ENCODE measurements at regions not wholly inside any gene's neighbourhood (a gene's known extent, or its start where the extent isn't known, plus 50 kb on each side); places are given as distances from the start of the nearest gene placed in this dataset.

GRCh38 chr13:53198017-53198416 lies 169.4 kb downstream of the OLFM4 start:
- POLR2A ChIA-PET (ENCODE audit: partially characterized antibody): no interaction called here
- no peaks in the 10 kb centered on the region for H4K20me1 ChIP-seq (replicated peaks in 1 of 2; ENCODE audit: control insufficient read depth in 1 of 2, insufficient read depth in 2 of 2, low read length in 2 of 2)
- no peak overlapping the region for H4K91ac ChIP-seq (replicated peaks; ENCODE audit: insufficient read length, low read length)
- H2AFZ ChIP-seq (ENCODE audit: low read length): no peak overlapping the region
- 86% methylated on average over 1 of the region's 1 CpG; no CpG with 5 or more reads in 1 of the 2 experiments for WGBS, 2 experiments (ENCODE audit: extremely low coverage in 1 of 2, insufficient coverage in 1 of 2, insufficient read length in 1 of 2, insufficient replicate concordance in 2 of 2, low coverage in 1 of 2, low lambda C conversion rate in 2 of 2, missing lambda C conversion rate in 1 of 2)
- H3K14ac ChIP-seq (ENCODE audit: insufficient read length): no peak overlapping the region
- H4K8ac ChIP-seq (ENCODE audit: extremely low read depth, insufficient read depth, low read length): no peak overlapping the region
- no peaks in the 10 kb centered on the region for H3K79me2 ChIP-seq (ENCODE audit: control insufficient read depth in 1 of 2, insufficient read depth in 2 of 2, low read length in 2 of 2)
- H3K9me3 ChIP-seq (ENCODE audit: insufficient read depth in 2 of 2, low read depth in 1 of 2, low read length in 1 of 2): peaks cover 0 to 5% of the 10 kb centered on the region in 2 experiments; a peak in 1 of 4 replicates
- no peak overlapping the region for H3K4me2 ChIP-seq (ENCODE audit: insufficient read depth in 1 of 2, low read depth in 2 of 2, low read length in 2 of 2)
- H3K36me3 ChIP-seq (ENCODE audit: control insufficient read depth in 2 of 4, insufficient read depth in 4 of 4, low read length in 3 of 4): peaks cover 0 to 6% (median 0%) of the 10 kb centered on the region in 4 experiments; a peak in 1 of 8 replicates
- H2BK20ac ChIP-seq (ENCODE audit: low read length): no peak overlapping the region
- peaks cover 2% of the 10 kb centered on the region; the same call in 1 of the 2 replicates for H3K23me2 ChIP-seq (ENCODE audit: low read depth, low read length)
- H3K18ac ChIP-seq (ENCODE audit: extremely low read depth, low read length): no peak overlapping the region
- H2BK120ac ChIP-seq (replicated peaks; ENCODE audit: low read depth, low read length): no peak overlapping the region
- H3K9ac ChIP-seq (replicated peaks in 1 of 4; ENCODE audit: extremely low read depth in 1 of 4, low read depth in 3 of 4, low read length in 3 of 4): no peak overlapping the region
- DNase-seq (ENCODE audit: low read depth in 1 of 2, low spot score in 2 of 2) (no peak), FAIRE-seq (no peak)
- no peak overlapping the region for H3K4me3 ChIP-seq (ENCODE audit: extremely low read depth in 1 of 4, insufficient read depth in 2 of 4, low read depth in 3 of 4, low read length in 4 of 4)
- TF ChIP-seq CBX8 (IDR thresholded peaks at IDR 0.05; ENCODE audit: borderline replicate concordance, low read depth, low read length) (no peak), NANOG (IDR thresholded peaks at IDR 0.05; ENCODE audit: insufficient read depth, low read depth, low read length, poor library complexity, severe bottlenecking) (no peak), RAD21 (IDR thresholded peaks at IDR 0.05 in 1 of 2, conservative IDR thresholded peaks at IDR 0.05 in 1 of 2; ENCODE audit: low read depth in 2 of 2, low read length in 2 of 2) (peak; percentile 64 to 68), RXRA (IDR thresholded peaks at IDR 0.05; ENCODE audit: insufficient read depth, low read depth, low read length) (no peak), SIX5 (IDR thresholded peaks at IDR 0.05; ENCODE audit: low read depth, low read length) (no peak), CTCF (IDR thresholded peaks at IDR 0.05; ENCODE audit: control extremely low read depth in 1 of 3, insufficient read depth in 1 of 3, low read depth in 1 of 3, low read length in 3 of 3) (peak in 2 of 3 experiments; percentile 23 to 30; a peak in 2 of 4 replicates), EP300 (IDR thresholded peaks at IDR 0.05; ENCODE audit: borderline replicate concordance in 1 of 2, low read depth in 2 of 2, low read length in 2 of 2) (no peak)
- H3K4ac ChIP-seq (replicated peaks; ENCODE audit: insufficient read length, low read depth, low read length): no peak overlapping the region
- no peaks in the 10 kb centered on the region for H3K79me1 ChIP-seq (ENCODE audit: low read depth, low read length)
- H3K56ac ChIP-seq (replicated peaks; ENCODE audit: insufficient read length, low read depth, low read length): no peak overlapping the region
- H2AK5ac ChIP-seq (ENCODE audit: low read depth, low read length): no peak overlapping the region
- peaks cover 20 to 33% (median 32%) of the 10 kb centered on the region in 4 experiments for H3K27me3 ChIP-seq (replicated peaks in 1 of 4; ENCODE audit: control insufficient read depth in 3 of 4, extremely low read depth in 1 of 4, insufficient read depth in 3 of 4, low read length in 3 of 4)
- no peak overlapping the region for H2BK15ac ChIP-seq (ENCODE audit: low read length)
- no peak overlapping the region for H4K5ac ChIP-seq (ENCODE audit: insufficient read length, low read depth, low read length)
- peaks cover 0 to 7% (median 4%) of the 10 kb centered on the region in 4 experiments; a peak in 4 of 7 replicates for H3K4me1 ChIP-seq (replicated peaks in 1 of 4; ENCODE audit: control insufficient read depth in 3 of 4, insufficient read depth in 4 of 4, low read length in 3 of 4)
- no peak overlapping the region for H2BK5ac ChIP-seq (ENCODE audit: low read depth, low read length)
- H3K27ac ChIP-seq (ENCODE audit: low read depth, low read length): no peak overlapping the region
- H2BK12ac ChIP-seq (ENCODE audit: low read depth, low read length): no peak overlapping the region
- H3K23ac ChIP-seq (ENCODE audit: insufficient read length): no peak overlapping the region
- CTCF ChIA-PET (ENCODE audit: partially characterized antibody): interaction anchor here (0.6 to 1.8 kb wide), 26 partner anchors 9 to 545 kb away, joined by 3 to 14 read pairs (median 4); partner anchors contain the start of gene SUGT1
